IMR-90 (cell line): ENCODE measurements at regions not wholly inside any gene's neighbourhood (a gene's known extent, or its start where the extent isn't known, plus 50 kb on each side); places are given as distances from the start of the nearest gene placed in this dataset.

Experiments used
- CEBPB ChIP-seq: IDR thresholded peaks from 2 replicates; pipeline ENCODE4 v1.6.1; 2012; ENCODE audit warnings: low read depth, low read length, improper control_type of control experiment
- MAFK ChIP-seq: IDR thresholded peaks from 2 replicates; pipeline ENCODE4 v1.6.1; 2012; ENCODE audit warnings: low read depth, low read length, improper control_type of control experiment
- POLR2A ChIP-seq: IDR thresholded peaks from 2 replicates; pipeline ENCODE4 v1.6.1; 2012; ENCODE audit warnings: mild to moderate bottlenecking, low read depth, low read length
- SMC3 ChIP-seq: fragments of 150-350 bp; IDR thresholded peaks from 2 replicates; pipeline ENCODE4 v1.6.1; 2016; ENCODE audit warnings: low read depth, mild to moderate bottlenecking, antibody characterized with exemption, low read length, moderate library complexity
- TF ChIP-seq, protein P1 (sequence below): conservative IDR thresholded peaks from 2 replicates; pipeline ENCODE4 v1.5.1; 2012; ENCODE audit warnings: mild to moderate bottlenecking, low read depth, low read length, improper control_type of control experiment

DNA sequence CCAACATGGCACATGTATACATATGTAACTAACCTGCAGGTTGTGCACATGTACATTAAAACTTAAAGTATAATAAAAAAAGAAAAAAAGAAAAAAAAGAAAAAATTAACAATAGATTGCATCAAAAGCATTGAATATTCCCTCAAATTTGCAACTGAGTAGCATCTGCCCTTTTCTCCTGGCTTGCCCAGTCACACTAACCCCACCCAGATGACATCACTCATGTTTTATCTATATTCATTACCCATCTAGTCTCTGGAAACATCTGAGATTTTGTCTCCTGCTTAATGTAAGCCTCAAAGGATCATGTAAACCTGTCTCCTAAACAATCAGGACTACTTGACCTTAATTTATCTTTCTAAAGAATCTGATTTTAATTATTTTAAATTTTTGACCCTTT, 706.8 kb downstream of the CD109 start:
- TF ChIP-seq, protein P1, sequence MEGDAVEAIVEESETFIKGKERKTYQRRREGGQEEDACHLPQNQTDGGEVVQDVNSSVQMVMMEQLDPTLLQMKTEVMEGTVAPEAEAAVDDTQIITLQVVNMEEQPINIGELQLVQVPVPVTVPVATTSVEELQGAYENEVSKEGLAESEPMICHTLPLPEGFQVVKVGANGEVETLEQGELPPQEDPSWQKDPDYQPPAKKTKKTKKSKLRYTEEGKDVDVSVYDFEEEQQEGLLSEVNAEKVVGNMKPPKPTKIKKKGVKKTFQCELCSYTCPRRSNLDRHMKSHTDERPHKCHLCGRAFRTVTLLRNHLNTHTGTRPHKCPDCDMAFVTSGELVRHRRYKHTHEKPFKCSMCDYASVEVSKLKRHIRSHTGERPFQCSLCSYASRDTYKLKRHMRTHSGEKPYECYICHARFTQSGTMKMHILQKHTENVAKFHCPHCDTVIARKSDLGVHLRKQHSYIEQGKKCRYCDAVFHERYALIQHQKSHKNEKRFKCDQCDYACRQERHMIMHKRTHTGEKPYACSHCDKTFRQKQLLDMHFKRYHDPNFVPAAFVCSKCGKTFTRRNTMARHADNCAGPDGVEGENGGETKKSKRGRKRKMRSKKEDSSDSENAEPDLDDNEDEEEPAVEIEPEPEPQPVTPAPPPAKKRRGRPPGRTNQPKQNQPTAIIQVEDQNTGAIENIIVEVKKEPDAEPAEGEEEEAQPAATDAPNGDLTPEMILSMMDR, result no peak
- TF ChIP-seq CEBPB (no peak), SMC3 (no peak), MAFK (no peak), POLR2A (no peak)
